Panc1 (cell line): ENCODE measurements at regions not wholly inside any gene's neighbourhood (a gene's known extent, or its start where the extent isn't known, plus 50 kb on each side); places are given as distances from the start of the nearest gene placed in this dataset.

ENCODE experiments used
- ATAC-seq: fragments of 200-7000 bp; cut with Tn5 transposase; 2 replicates; pipeline ENCODE4 v1.9.1; 2020; ENCODE audit warnings: mild to moderate bottlenecking, moderate library complexity
- BruUV-seq: library from RNA; stranded (reverse); fragments of 400-500 nt; replicated peaks from 2 replicates; lab custom pipeline; 2021; lab: Mats Ljungman, UMichigan
- CTCF ChIA-PET: fragments of 300-600 bp; sonication (Branson Sonifier 250); formaldehyde crosslinking; loops from one replicate; lab custom pipeline; 2022; ENCODE audit warnings: antibody characterized with exemption; lab: Charles Lee
- POLR2A ChIA-PET: fragments of 300-600 bp; sonication (Branson Sonifier 250); formaldehyde crosslinking; loops from one replicate; lab custom pipeline; 2022; ENCODE audit warnings: antibody characterized with exemption; lab: Charles Lee
- DNase-seq: peaks from one replicate; pipeline ENCODE4 v3.0.0-alpha.2; 2010; ENCODE audit warnings: low read depth, low spot score
- H3K27ac ChIP-seq: 2 replicates; pipeline ENCODE4 v1.5.1; 2011; ENCODE audit warnings: mild to moderate bottlenecking, low read length, inconsistent platforms
- H3K27me3 ChIP-seq: fragments of 200-500 bp; sonication (Bioruptor generic); 2 replicates; pipeline ENCODE4 v1.6.0; 2014; ENCODE audit warnings: low read length, inconsistent platforms; ENCODE audit not compliant: control insufficient read depth, insufficient read depth
- H3K36me3 ChIP-seq: fragments of 200-500 bp; sonication (Bioruptor generic); 2 replicates; pipeline ENCODE4 v1.5.1; 2014; ENCODE audit warnings: inconsistent platforms, mild to moderate bottlenecking, low read length, moderate library complexity; ENCODE audit not compliant: control insufficient read depth, insufficient read depth
- H3K4me1 ChIP-seq: 2 replicates; pipeline ENCODE4 v1.5.1; 2011; ENCODE audit warnings: inconsistent platforms, mild to moderate bottlenecking, low read length, moderate library complexity; ENCODE audit not compliant: control insufficient read depth, insufficient read depth
- H3K4me3 ChIP-seq, 2 experiments: 2 replicates each; pipeline ENCODE4 v1.5.1; 2011 to 2012; ENCODE audit warnings: low read depth in 2 of 2, low read length in 2 of 2, mild to moderate bottlenecking in 2 of 2, inconsistent platforms in 1 of 2, moderate library complexity in 1 of 2
- H3K9me3 ChIP-seq: fragments of 200-500 bp; sonication (Bioruptor generic); 2 replicates; pipeline ENCODE4 v1.5.1; 2014; ENCODE audit warnings: low read depth, mild to moderate bottlenecking, inconsistent platforms, low read length, moderate library complexity; ENCODE audit not compliant: control insufficient read depth, insufficient read depth
- in situ Hi-C: cut with HindIII; loops from 2 replicates; pipeline ENCODE4 v1.10.0; 2016; ENCODE audit warnings: low sequenced_read_pairs, low pct_unique_long_range_greater_than_20kb
- intact Hi-C: fragments of 100-400 bp; cut with micrococcal nuclease; formaldehyde crosslinking; loops from one replicate; pipeline ENCODE4 v1.10.0; 2022; ENCODE audit not compliant: unreplicated experiment
- TF ChIP-seq, protein P1 (sequence below): fragments of 450-650 bp; IDR thresholded peaks from 2 replicates; pipeline ENCODE4 v1.5.1; 2017; ENCODE audit warnings: mild to moderate bottlenecking

GRCh38 chr2:96423828-96424227 lies 81.3 kb downstream of the NEURL3 start:
- BruUV-seq: no TSS peak
- in situ Hi-C loops (no loop called here), intact Hi-C loops (no loop called here)
- Histone ChIP-seq H3K27ac (no peak overlapping the region), H3K9me3 (no peaks in the 10 kb centered on the region), H3K4me1 (no peaks in the 10 kb centered on the region), H3K4me3 (no peak overlapping the region), H3K36me3 (no peaks in the 10 kb centered on the region), H3K27me3 (no peaks in the 10 kb centered on the region)
- TF ChIP-seq, protein P1, sequence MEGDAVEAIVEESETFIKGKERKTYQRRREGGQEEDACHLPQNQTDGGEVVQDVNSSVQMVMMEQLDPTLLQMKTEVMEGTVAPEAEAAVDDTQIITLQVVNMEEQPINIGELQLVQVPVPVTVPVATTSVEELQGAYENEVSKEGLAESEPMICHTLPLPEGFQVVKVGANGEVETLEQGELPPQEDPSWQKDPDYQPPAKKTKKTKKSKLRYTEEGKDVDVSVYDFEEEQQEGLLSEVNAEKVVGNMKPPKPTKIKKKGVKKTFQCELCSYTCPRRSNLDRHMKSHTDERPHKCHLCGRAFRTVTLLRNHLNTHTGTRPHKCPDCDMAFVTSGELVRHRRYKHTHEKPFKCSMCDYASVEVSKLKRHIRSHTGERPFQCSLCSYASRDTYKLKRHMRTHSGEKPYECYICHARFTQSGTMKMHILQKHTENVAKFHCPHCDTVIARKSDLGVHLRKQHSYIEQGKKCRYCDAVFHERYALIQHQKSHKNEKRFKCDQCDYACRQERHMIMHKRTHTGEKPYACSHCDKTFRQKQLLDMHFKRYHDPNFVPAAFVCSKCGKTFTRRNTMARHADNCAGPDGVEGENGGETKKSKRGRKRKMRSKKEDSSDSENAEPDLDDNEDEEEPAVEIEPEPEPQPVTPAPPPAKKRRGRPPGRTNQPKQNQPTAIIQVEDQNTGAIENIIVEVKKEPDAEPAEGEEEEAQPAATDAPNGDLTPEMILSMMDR: no peak
- CTCF ChIA-PET: interaction anchor here (0.7 kb wide), 2 partner anchors 10 to 16 kb away, joined by 3 read pairs; no protein-coding TSS in a partner anchor
- POLR2A ChIA-PET: no interaction called here
- no peak for ATAC-seq
- DNase-seq: no peak
